CD4-positive, alpha-beta T cell treated with Interleukin-1 beta for 1 hour (primary cell): ENCODE measurements at regions not wholly inside any gene's neighbourhood (a gene's known extent, or its start where the extent isn't known, plus 50 kb on each side); places are given as distances from the start of the nearest gene placed in this dataset.
A peak's percentile ranks its signal among the peaks of the same experiment; 100 is the strongest.
"Not testable (repeated sequence)": the region's sequence is repeated elsewhere in the genome, so short reads cannot be mapped to it uniquely, and the experiment has no call there.

Experiments
- DNase-seq, 2 donors: peaks; one replicate each; pipeline ENCODE4 v3.0.0-alpha.2; 2020 to 2022

- no peak for DNase-seq
Measured at GRCh38 chr1:174105086-174105485, 54.2 kb upstream of the RABGAP1L start.

DNA sequence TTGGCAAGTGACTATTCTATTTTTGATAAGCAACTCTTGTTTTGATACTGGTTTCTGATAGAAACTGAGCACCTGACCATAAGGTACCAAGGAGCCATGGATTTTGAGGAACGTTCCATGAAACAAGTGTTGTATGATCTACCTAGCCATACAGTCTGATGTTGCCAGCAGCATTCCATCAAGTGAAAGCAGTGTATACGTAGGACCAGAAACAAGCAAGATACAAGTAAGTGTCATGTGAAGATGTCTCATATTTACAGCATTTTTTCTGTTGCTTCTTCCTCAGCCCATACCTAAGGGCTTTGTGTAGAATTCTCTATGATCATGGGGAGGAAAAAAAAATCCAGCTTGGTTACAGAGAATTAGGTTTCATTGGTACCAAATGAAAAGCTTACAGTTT is 55.6 kb upstream of the RABGAP1L start:
- no peak for DNase-seq

DNA sequence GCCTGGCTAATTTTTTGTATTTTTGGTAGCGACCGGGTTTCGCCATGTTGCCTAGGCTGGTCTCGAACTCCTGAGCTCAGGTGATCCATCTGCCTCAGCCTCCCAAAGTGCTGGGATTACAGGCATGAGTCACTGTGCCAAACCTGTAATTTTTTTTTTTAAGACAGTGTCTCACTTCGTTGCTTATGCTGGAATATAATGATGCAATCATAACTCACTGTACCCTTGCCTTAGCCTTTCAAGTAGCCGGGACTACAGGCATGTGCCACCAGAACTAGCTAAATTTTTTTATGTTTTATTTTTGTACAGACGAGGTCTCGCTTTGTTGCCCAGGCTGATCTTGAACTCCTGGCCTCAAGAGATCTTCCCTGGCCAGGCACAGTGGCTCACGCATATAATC is 57.3 kb upstream of the RABGAP1L start:
- not testable (repeated sequence) for DNase-seq

DNA sequence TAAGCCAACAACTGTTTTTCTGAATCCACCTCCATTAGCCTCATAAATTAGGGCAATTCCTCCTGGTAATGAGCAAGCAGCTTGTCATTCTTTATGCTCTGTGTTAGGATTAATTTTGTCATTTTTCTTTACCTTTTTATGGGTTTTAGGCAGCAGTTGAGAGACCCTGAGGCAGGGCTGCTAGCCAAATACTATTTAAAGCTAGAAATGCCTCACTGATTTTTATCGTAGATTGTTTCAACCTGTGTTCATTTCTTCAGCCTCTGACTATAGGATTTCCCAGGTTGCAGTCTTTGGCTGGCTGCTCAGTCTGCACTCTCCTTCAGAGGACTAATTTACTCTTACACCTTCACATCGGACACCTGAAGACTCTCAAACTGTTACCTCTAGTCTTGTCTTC is 61.9 kb upstream of the RABGAP1L start:
- DNase-seq, result no peak

GRCh38 chr1:174093789-174094188 is 65.5 kb upstream of the RABGAP1L start:
- peak in 1 of 2 donors; percentile 6 for DNase-seq

DNA sequence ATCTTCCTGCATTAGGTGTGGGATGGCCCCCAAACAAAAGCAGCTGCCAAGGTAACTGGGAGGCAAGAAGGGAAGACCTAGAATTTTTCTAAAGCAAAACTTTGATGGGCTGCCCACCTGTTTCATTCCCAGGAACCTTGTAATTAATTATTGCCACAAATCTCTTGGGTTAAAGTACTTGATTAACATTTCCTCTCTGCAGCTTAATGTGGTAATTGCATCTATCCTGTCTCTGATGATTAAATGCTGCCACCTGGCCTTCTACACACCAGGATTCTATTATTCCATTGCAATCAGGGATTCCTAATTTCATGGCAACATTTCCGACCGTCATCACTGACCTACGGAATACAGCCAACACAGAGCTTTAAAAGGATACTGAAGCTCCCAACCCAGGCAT is 68.3 kb upstream of the RC3H1 start:
- DNase-seq, result no peak

DNA sequence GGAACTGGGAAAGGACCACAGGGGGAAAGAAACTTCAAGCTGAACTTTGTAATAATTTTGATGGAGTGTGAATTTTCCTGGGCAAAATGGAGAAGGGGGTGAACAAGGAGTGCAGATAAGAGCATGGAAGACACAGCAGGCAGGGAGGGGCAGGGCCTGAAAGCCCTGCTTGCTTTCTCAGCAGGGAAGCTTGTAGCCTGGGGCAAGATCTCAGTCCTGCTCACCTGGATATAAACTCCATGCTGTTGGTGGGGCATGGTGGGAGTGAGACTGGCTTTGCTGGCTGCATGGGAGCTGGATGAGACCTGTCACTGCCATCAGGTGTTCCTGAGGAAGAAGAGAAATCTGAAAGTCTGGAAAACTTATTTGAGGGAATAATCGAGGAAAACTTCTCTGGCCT is 58.7 kb upstream of the RC3H1 start:
- DNase-seq, result no peak

DNA sequence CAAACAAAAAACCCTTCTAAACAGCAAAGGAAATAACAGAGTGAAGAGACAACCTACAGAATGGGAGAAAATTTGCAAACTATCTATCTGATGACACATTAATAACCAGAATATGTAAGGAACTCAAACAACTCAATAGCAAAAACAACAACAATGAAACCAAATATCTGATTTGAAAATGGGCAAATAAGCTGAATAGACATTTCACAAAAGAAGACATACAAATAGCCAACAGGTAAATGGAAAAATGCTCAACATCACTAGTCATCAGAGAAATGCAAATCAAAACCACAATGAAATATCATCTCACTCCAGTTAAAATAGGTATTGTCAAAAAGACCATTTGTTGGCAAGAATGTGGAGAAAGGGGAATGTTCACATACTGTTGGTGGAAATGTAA is 57.6 kb upstream of the RC3H1 start:
- no peak for DNase-seq

DNA sequence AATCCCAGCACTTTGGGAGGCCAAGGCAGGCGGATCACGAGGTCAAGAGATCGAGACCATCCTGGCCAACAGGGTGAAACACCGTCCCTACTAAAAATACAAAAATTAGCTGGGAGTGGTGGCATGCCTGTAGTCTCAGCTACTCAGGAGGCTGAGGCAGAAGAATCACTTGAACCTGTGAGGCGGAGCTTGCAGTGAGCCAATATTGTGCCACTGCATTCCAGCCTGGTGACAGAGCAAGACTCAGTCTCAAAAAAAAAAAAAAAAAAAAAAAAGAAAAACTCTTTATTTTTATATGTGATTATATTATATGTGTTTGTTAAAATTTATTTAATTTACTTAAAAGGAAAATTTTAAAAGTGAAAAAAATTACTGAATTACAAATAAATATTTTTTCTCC is 56.8 kb upstream of the RC3H1 start:
- DNase-seq, result not testable (repeated sequence)

GRCh38 chr1:174077749-174078490 is 55.8 kb upstream of the RC3H1 start:
- no peak for DNase-seq

- no peak for DNase-seq
Measured at GRCh38 chr1:174075245-174075692, 53.1 kb upstream of the RC3H1 start.

DNA sequence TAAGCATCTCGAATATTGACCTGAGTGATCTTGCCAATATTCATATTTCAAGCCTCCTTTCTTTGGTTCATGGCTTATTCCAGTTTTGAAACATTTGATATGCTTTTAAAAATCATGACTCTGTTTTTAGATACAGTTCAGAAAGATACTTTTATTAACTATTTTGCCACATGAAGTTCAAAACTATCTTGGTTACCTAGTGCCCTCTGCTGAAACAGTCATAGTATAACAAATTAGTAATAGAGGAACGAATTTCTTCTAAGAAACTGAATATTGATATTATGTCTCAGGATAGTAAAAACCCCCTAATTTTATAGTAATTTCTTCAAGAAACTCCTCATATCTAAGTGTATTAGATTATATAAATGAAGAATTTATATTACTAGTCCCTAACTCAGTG is 52.6 kb upstream of the RC3H1 start:
- DNase-seq, result peak in 1 of 2 donors; percentile 7

DNA sequence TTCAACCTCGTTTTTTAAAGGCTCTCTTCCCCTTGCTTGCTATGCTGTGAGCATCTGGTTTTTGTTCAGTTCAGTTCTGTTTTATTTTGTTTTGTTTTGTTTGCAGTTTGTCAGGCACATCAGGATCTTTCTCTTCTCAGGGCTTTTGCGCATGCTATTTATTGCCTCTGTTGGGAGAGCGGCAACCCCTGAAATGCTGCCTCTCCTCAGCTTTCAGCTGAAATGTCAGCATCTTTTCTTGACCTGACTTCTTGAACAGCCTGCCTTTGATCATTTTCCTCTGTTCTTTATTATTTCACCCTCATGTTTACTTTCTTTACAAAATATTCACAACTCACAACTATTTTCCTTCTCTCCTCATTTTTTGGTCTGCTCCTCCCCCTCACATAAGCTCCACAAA is 50.4 kb upstream of the RC3H1 start:
- no peak for DNase-seq
